ENCODE measurements at regions not wholly inside any gene's neighbourhood (a gene's known extent, or its start where the extent isn't known, plus 50 kb on each side); places are given as distances from the start of the nearest gene placed in this dataset.

- DNase-seq (ENCODE audit: low spot score) = no peak
- TF ChIP-seq CTCF (IDR thresholded peaks at IDR 0.05; ENCODE audit: extremely low read depth, missing control alignments) = no peak
Measured at GRCh38 chr9:136611606-136612005, 51.1 kb upstream of the EGFL7 start.

DNA sequence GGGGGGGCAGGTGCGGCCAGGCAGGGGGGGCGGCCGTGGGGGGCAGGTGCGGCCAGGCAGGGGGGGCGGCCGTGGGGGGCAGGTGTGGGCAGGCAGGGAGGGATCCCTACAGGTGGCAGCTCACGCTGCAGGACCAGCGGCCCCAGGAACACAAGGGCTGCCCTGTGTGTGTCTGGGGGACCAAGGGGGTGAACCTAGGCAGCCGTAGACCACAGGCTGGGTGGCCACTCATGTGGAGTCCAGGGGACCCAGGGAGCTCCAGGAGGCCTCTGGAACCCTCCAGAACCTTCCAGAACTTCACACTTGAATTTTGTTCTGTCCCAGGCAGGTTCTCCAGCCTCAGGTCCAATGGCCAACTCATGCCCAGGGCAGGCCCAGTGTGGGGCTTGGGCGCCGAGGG lies 51.6 kb upstream of the EGFL7 start:
- no peak for TF ChIP-seq CTCF (IDR thresholded peaks at IDR 0.05; ENCODE audit: extremely low read depth, missing control alignments)
- no peak for DNase-seq (ENCODE audit: low spot score)

DNA sequence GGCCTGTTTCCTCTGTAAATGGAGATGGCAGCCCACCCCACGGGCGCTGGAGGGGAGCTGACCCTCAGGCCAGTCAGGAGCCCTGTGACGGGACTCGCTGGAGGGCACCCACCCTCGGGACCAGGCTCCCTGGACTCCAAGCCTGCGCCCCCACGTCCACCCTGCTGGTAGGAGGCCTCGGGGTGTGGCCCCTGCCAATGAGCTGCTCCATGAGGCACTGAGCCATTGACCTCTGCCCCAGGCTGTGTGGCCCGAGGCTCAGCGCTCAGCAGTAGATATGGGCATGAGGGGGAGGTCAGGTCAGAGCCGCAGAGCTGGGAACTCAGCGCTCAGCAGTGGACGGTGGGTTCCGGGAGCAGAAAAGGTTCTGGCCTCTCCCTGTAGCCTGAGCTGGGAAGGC lies 52.3 kb upstream of the EGFL7 start:
- DNase-seq (ENCODE audit: low spot score) = no peak
- no peak for TF ChIP-seq CTCF (IDR thresholded peaks at IDR 0.05; ENCODE audit: extremely low read depth, missing control alignments)

DNA sequence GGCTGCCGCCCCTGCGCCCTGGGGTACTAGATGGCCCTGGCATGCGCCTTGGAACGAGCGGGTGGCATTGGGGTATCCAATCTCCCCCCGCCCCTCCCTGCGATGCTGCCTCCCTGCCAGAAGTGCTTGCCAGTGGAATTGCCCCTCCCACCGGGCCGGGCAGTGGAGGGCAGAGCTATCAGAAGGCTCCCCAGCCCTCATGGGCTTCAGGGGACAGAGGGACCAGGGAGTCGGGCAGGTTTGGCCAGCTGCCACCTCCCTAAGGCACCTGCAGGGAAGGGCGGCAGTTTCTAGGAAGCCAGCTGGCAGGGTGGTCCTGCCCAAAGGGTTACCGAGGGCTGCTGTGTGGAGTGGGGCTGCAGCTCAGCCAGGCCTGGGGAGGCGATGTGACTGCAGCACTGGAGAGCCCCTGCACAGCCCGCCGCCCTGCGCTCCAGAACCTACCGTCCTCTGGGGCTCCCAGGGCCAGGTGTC lies 52.8 kb upstream of the EGFL7 start:
- no peak for TF ChIP-seq CTCF (IDR thresholded peaks at IDR 0.05; ENCODE audit: extremely low read depth, missing control alignments)
- no peak for DNase-seq (ENCODE audit: low spot score)

GRCh38 chr9:136609160-136609475 lies 53.6 kb upstream of the EGFL7 start:
- DNase-seq (ENCODE audit: low spot score) = no peak
- TF ChIP-seq CTCF (IDR thresholded peaks at IDR 0.05; ENCODE audit: extremely low read depth, missing control alignments) = no peak

GRCh38 chr9:136608348-136609159 lies 54.2 kb upstream of the EGFL7 start:
- peak; percentile 59 for DNase-seq (ENCODE audit: low spot score)
- TF ChIP-seq CTCF (IDR thresholded peaks at IDR 0.05; ENCODE audit: extremely low read depth, missing control alignments) = no peak

DNA sequence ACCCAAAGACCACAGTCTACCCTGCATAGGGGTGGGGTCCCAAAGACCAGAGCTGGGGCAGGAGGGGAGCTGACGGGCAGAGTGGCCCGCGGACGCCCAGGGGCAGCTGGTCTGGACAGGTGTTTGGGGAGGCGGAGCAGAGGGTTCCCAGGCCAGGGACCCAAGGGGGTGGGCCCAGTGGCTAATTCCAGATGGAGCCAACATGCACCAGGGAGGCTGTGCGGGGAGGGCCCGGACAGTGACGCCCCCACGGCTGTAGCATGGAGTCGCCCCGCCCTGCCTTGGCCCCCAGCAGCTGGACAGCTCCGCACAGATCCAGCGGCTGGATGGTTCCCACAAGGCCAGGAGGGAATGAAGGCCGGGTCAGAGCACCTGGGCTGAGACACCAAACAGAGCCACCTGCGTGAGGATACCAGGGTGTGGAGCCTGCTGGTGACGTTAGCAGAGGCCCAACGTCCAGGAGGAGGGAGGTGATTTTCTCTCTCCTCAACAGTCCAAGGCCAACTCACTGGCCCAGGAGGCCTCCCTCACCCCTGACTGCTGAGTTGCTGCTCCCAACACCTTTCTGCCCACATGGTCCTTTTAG lies 55.3 kb upstream of the EGFL7 start:
- TF ChIP-seq CTCF (IDR thresholded peaks at IDR 0.05; ENCODE audit: extremely low read depth, missing control alignments) = no peak
- DNase-seq (ENCODE audit: low spot score) = peak; percentile 36
